Neural progenitor cell (in vitro differentiated cells): ENCODE measurements at regions not wholly inside any gene's neighbourhood (a gene's known extent, or its start where the extent isn't known, plus 50 kb on each side); places are given as distances from the start of the nearest gene placed in this dataset.

Experiments used
- EZH2 ChIP-seq: fragments of 200-600 bp; sonication (generic); IDR thresholded peaks from 2 replicates; pipeline ENCODE4 v1.6.1; 2017; ENCODE audit warnings: antibody characterized with exemption, mild to moderate bottlenecking, moderate library complexity
- TF ChIP-seq, protein P1 (sequence below): fragments of 200-600 bp; sonication (generic); IDR thresholded peaks from 2 replicates; pipeline ENCODE4 v1.5.1; 2017; ENCODE audit warnings: antibody characterized with exemption, mild to moderate bottlenecking

DNA sequence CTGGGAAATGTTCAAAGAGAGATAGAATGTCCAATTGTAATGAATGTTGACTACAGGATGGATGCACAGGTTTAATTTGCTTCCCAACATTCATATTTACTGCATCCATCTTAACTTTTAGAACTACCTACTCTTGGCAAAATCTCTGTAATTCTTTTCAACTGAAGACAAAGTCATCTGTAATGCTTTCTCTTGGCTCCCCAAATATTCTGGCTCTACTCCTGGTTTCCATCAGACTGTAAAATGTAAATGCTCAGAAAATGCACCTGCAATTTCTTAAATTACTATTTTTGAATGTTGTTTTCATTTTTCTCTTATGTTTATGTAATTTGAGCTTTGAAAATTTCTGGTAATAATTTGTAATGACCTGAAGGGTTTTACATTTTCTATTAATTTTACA lies 480.8 kb upstream of the IMPG1 start:
- TF ChIP-seq, protein P1, sequence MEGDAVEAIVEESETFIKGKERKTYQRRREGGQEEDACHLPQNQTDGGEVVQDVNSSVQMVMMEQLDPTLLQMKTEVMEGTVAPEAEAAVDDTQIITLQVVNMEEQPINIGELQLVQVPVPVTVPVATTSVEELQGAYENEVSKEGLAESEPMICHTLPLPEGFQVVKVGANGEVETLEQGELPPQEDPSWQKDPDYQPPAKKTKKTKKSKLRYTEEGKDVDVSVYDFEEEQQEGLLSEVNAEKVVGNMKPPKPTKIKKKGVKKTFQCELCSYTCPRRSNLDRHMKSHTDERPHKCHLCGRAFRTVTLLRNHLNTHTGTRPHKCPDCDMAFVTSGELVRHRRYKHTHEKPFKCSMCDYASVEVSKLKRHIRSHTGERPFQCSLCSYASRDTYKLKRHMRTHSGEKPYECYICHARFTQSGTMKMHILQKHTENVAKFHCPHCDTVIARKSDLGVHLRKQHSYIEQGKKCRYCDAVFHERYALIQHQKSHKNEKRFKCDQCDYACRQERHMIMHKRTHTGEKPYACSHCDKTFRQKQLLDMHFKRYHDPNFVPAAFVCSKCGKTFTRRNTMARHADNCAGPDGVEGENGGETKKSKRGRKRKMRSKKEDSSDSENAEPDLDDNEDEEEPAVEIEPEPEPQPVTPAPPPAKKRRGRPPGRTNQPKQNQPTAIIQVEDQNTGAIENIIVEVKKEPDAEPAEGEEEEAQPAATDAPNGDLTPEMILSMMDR: no peak
- TF ChIP-seq EZH2: no peak
